MG63 (cell line): ENCODE measurements at regions not wholly inside any gene's neighbourhood (a gene's known extent, or its start where the extent isn't known, plus 50 kb on each side); places are given as distances from the start of the nearest gene placed in this dataset.

Experiments used
- DNase-seq: peaks from one replicate; pipeline ENCODE4 v3.0.0-alpha.2; 2020
- H3K27me3 ChIP-seq: fragments of 250-450 bp; sonication (Bioruptor Pico); 2 replicates; pipeline ENCODE4 v1.5.1; 2020; ENCODE audit warnings: mild to moderate bottlenecking, moderate library complexity
- H3K36me3 ChIP-seq: fragments of 250-450 bp; sonication (Bioruptor Pico); 2 replicates; pipeline ENCODE4 v1.5.1; 2020; ENCODE audit warnings: mild to moderate bottlenecking, moderate library complexity
- H3K4me3 ChIP-seq: fragments of 250-450 bp; sonication (Bioruptor Pico); 2 replicates; pipeline ENCODE4 v1.5.1; 2020; ENCODE audit warnings: mild to moderate bottlenecking, moderate library complexity
- H3K9me3 ChIP-seq: fragments of 250-450 bp; sonication (Bioruptor Pico); 2 replicates; pipeline ENCODE4 v1.5.1; 2020; ENCODE audit warnings: mild to moderate bottlenecking, moderate library complexity

- Histone ChIP-seq H3K4me3 (no peak overlapping the region), H3K27me3 (no peaks in the 10 kb centered on the region), H3K36me3 (no peaks in the 10 kb centered on the region), H3K9me3 (no peaks in the 10 kb centered on the region)
- DNase-seq: no peak
Measured at GRCh38 chr2:128625421-128625820, 306.8 kb upstream of the HS6ST1 start.

- Histone ChIP-seq H3K9me3 (no peaks in the 10 kb centered on the region), H3K27me3 (no peaks in the 10 kb centered on the region), H3K4me3 (no peak overlapping the region), H3K36me3 (no peaks in the 10 kb centered on the region)
- DNase-seq: no peak
Measured at GRCh38 chr2:128625963-128626759, 307.5 kb upstream of the HS6ST1 start.

GRCh38 chr2:128626760-128627511 is 308.3 kb upstream of the HS6ST1 start:
- DNase-seq: no peak

DNA sequence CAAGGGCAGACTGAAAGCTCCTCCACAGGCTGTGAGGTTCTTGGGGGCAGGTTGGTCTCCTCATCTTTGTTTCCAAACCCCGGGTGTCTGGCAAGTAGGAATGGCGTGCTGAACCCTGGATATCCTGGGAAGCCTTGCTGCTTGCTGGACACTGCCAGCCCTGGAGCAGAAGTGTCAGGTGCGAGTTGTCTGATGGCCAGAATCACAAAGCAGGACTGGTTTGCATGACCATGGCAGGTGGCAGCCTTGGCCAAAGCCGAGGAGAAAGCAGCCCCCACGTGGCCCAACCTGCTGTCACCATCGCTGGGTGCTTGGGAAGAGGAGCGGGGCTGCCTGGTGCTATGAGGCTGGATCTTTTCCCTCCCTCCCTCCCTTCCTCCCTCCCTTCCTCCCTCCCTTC is 309.5 kb upstream of the HS6ST1 start:
- Histone ChIP-seq H3K4me3 (no peak overlapping the region), H3K9me3 (no peaks in the 10 kb centered on the region), H3K27me3 (no peaks in the 10 kb centered on the region), H3K36me3 (no peaks in the 10 kb centered on the region)
- no peak for DNase-seq

More at GRCh38 chr2:128626760-128627511, 308.3 kb upstream of the HS6ST1 start:
- H3K9me3 ChIP-seq: no peaks in the 10 kb centered on the region
- no peaks in the 10 kb centered on the region for H3K27me3 ChIP-seq
- no peaks in the 10 kb centered on the region for H3K36me3 ChIP-seq
- no peak overlapping the region for H3K4me3 ChIP-seq

DNA sequence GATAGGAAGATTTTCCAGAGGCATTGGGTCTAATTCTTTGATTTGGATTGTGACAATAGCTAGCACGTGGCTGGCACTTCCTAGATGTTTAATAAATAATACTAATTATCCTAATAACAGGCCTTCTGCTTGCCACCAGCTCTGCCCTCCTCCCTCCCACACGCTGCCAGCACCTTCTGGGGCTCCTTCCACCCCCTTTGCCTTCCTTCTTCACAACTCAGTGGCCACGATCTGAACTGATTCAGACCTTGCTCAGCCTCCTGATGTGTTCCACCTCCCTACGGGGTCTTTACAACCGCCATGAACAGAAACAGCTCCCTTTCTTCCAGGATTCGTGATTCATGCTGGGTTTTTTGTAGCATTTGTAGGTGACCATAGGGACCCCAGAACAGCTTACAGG is 310.3 kb upstream of the HS6ST1 start:
- no peaks in the 10 kb centered on the region for H3K27me3 ChIP-seq
- no peak overlapping the region for H3K4me3 ChIP-seq
- no peak for DNase-seq
- no peaks in the 10 kb centered on the region for H3K36me3 ChIP-seq
- H3K9me3 ChIP-seq: no peaks in the 10 kb centered on the region

- H3K4me3 ChIP-seq: no peak overlapping the region
- H3K36me3 ChIP-seq: no peaks in the 10 kb centered on the region
- DNase-seq: no peak
- no peaks in the 10 kb centered on the region for H3K27me3 ChIP-seq
- no peaks in the 10 kb centered on the region for H3K9me3 ChIP-seq
Measured at GRCh38 chr2:128630974-128631697, 312.5 kb upstream of the HS6ST1 start.

- no peaks in the 10 kb centered on the region for H3K27me3 ChIP-seq
- H3K36me3 ChIP-seq: no peaks in the 10 kb centered on the region
- no peak for DNase-seq
- no peaks in the 10 kb centered on the region for H3K9me3 ChIP-seq
- H3K4me3 ChIP-seq: no peak overlapping the region
Measured at GRCh38 chr2:128631698-128632500, 313.2 kb upstream of the HS6ST1 start.

DNA sequence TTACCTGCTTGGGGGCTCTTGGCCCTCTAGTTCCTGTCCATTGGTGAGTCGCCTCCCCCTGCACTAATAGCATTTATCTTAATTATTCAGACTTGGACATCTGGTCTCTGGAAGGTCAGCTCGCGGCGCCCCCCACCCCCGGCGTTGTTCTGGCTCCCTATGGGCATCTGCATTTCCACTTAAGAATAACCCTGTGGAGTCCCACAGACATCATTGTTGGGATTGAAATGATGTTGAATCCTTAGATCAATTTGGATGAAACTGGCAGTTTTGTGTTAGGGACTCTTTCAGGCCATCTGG is 313.8 kb upstream of the HS6ST1 start:
- no peak for DNase-seq
- no peaks in the 10 kb centered on the region for H3K27me3 ChIP-seq
- H3K4me3 ChIP-seq: no peak overlapping the region
- H3K9me3 ChIP-seq: no peaks in the 10 kb centered on the region
- H3K36me3 ChIP-seq: no peaks in the 10 kb centered on the region

- no peak for DNase-seq
- Histone ChIP-seq H3K4me3 (no peak overlapping the region), H3K9me3 (no peaks in the 10 kb centered on the region), H3K27me3 (no peaks in the 10 kb centered on the region), H3K36me3 (no peaks in the 10 kb centered on the region)
Measured at GRCh38 chr2:128633501-128633900, 314.8 kb upstream of the HS6ST1 start.

DNA sequence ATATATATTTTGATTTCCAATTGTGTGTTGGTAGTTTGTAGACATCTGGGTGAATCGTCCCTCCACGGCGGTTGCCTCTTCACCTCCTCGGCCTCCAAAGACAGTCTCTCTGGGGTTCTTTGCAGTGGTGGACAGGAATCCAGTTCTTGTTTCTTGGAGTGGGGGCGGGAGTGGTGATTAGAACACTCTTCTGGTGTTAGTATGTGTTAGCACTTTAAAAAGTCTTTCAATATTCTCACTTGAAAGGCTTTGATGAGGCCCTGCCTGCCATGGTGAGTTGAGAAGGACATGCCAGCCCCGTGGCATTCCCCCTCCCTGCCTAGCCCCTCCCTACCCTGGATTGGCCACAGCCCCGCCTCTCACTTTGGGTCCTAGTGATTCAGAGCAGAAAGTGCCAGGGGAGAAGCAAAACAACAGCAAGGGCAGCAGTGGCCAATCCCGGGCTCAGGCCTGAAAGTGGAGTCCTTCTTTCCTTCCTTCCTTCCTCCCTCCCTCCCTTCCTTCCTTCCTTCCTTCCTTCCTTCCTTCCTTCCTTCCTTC is 316.8 kb upstream of the HS6ST1 start:
- no peaks in the 10 kb centered on the region for H3K36me3 ChIP-seq
- H3K9me3 ChIP-seq: no peaks in the 10 kb centered on the region
- H3K4me3 ChIP-seq: no peak overlapping the region
- DNase-seq: peak; percentile 73
- no peaks in the 10 kb centered on the region for H3K27me3 ChIP-seq

DNA sequence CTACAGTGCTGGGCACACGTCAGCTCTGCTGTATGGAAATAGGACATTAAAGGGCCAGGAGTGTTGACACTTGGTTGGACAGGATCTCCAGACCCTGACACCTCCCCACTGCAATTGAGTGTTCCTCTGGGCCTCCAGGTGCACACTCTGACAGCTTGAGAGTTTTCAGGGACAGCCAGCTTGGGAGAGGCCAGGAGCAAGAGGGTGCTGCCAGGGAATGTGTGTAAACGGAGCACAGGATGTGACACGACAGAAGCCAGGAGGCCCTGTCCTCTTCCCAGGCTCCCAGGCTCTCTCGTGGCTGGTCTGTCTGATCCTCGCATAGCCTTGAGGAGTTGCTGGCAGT is 318.1 kb upstream of the HS6ST1 start:
- Histone ChIP-seq H3K36me3 (no peaks in the 10 kb centered on the region), H3K9me3 (no peaks in the 10 kb centered on the region), H3K27me3 (no peaks in the 10 kb centered on the region), H3K4me3 (no peak overlapping the region)
- DNase-seq: no peak

DNA sequence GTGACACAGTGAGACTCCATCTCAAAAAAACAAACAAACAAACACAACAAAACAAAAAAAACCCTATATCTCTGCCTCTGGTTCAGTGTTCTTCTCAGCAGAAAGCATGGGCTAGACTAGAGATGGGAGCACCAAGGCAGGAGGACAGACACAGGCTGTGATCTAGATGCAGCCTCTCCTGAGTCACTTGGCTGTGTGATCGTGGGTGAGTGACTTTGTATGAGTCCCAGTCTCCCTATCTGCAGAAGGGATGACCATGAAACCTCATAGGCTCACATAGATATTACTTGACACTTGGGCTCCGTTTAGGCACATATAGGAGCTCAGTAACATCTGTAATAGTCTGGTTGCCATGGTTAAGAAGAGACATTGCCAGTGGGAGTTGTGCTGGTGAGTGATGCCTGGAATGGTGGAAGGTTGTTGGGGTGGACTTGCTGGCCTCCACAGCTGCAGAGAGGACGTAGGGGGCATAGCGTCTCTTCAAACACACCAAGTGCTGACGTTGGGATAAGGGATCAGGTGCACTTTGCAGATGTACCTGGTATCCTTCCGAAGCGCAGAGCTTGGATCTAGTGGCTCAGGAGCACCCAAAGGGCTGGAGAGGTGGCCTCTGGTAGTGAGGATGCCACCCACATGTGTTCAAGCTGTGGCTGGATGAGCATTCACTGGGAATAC is 318.9 kb upstream of the HS6ST1 start:
- no peaks in the 10 kb centered on the region for H3K9me3 ChIP-seq
- no peak overlapping the region for H3K4me3 ChIP-seq
- no peaks in the 10 kb centered on the region for H3K27me3 ChIP-seq
- H3K36me3 ChIP-seq: no peaks in the 10 kb centered on the region
- no peak for DNase-seq

DNA sequence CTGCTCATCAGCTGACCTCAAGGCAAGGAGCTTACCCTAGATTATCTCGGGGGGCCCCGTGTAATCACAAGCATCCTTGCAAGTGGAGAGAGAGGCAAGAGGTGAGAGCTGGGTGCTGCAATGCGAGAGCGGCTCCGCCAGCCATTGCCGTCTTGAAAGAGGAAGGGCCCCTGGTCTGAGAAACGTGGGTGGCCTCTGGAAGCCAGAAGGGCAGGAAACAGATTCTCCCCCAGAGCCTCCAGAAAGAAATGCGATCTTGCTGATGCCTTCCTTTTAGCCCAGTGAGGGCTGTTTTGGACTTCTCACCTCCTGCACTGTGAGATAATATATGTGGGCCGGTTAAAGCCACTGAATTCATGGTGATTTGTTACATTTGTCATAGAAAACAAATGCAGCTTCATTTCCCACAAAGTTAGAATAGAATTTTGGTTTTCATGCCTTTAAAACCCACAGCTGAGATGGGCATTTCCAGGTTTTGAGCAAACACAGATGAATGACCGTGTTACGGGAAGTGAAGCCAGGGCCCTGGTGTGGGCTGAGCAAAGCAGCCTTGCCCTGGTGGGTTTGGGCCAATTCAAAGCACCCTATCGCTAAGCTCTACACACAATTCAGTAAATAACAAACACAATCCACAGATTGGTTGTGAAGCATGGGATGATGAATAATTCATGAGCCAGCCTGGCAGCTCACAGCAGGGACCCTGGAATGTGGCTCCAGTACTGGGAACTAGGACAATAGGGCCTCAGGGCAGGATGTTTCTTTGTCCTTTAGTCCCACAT is 319.9 kb upstream of the HS6ST1 start:
- Histone ChIP-seq H3K36me3 (no peaks in the 10 kb centered on the region), H3K9me3 (no peaks in the 10 kb centered on the region), H3K27me3 (no peaks in the 10 kb centered on the region), H3K4me3 (no peak overlapping the region)
- DNase-seq: peak; percentile 61

- no peak for DNase-seq
- H3K36me3 ChIP-seq: no peaks in the 10 kb centered on the region
- H3K27me3 ChIP-seq: no peaks in the 10 kb centered on the region
- H3K4me3 ChIP-seq: no peak overlapping the region
- no peaks in the 10 kb centered on the region for H3K9me3 ChIP-seq
Measured at GRCh38 chr2:128639120-128639477, 320.4 kb upstream of the HS6ST1 start.

- H3K27me3 ChIP-seq: no peaks in the 10 kb centered on the region
- no peak overlapping the region for H3K4me3 ChIP-seq
- no peak for DNase-seq
- no peaks in the 10 kb centered on the region for H3K36me3 ChIP-seq
- no peaks in the 10 kb centered on the region for H3K9me3 ChIP-seq
Measured at GRCh38 chr2:128639693-128640092, 321.0 kb upstream of the HS6ST1 start.
